Urinary bladder (tissue), 4 donors: ENCODE measurements at regions not wholly inside any gene's neighbourhood (a gene's known extent, or its start where the extent isn't known, plus 50 kb on each side); places are given as distances from the start of the nearest gene placed in this dataset. TPM values are rescaled to one million over a fixed set of nuclear protein-coding genes. Genes with fewer than 3 reads are reported as not detected.
"Not testable (repeated sequence)": the region's sequence is repeated elsewhere in the genome, so short reads cannot be mapped to it uniquely, and the experiment has no call there.

Experiments
- DNase-seq: peaks from one replicate; pipeline ENCODE4 v3.0.0-alpha.2; 2015; ENCODE audit errors: extremely low spot score
- H3K27ac ChIP-seq: one replicate; pipeline ENCODE4 v1.5.1; 2013; ENCODE audit warnings: low read depth, mild to moderate bottlenecking, moderate library complexity
- H3K36me3 ChIP-seq: one replicate; pipeline ENCODE4 v1.6.1; 2013; ENCODE audit warnings: mild to moderate bottlenecking, moderate library complexity; ENCODE audit not compliant: insufficient read depth
- H3K4me1 ChIP-seq: one replicate; pipeline ENCODE4 v1.6.1; 2013; ENCODE audit warnings: mild to moderate bottlenecking, moderate library complexity; ENCODE audit not compliant: insufficient read depth
- H3K4me3 ChIP-seq: one replicate; pipeline ENCODE4 v1.5.1; 2013; ENCODE audit warnings: low read depth, low read length
- WGBS: extraction: QIAGEN DNeasy Blood & Tissue Kit; methylation state at CpG from one replicate; pipeline ENCODE4 v1.1.7; 2013; 5-methylcytosine and 5-hydroxymethylcytosine counted together
- small RNA-seq: library from RNA; depleted of rRNA; stranded (forward); fragments of <200 nt; gene quantifications from one replicate; pipeline ENCODE3, GENCODE V24; 2014
- donor health status: healthy with polysubstance abuse.
- donor health status: healthy.

- no peak overlapping the region for H3K27ac ChIP-seq
- H3K4me1 ChIP-seq = no peaks in the 10 kb centered on the region
- DNase-seq = no peak
- H3K36me3 ChIP-seq = no peaks in the 10 kb centered on the region
- 54% methylated on average over 4 of the region's 4 CpGs for WGBS
- H3K4me3 ChIP-seq = no peak overlapping the region
These were observed 63.2 kb upstream of the TIAM2 start for GRCh38 chr6:154931711-154932424.

DNA sequence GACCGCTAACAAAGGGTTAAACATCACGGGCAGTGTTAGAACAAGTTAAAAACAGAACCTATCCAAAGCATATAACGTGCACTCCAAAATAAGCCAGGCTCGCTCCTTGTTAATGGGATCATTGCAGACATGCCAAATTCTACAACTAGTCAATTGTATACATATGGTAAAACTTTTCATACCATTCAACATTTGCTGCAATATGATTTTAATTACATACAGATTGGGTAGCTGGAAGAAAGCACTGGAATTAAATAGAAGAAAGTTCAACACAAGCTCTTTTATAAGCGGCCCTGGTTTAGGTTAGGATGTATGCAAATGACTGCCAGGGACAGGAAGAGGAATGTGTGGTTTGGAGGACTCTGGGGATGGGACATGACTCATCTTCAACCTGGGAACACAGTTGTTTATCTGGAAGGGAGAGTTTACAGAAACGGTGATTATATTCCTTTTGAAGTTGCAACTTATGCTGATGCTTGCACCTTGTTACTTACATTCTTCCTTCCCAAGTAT lies 62.5 kb upstream of the TIAM2 start:
- WGBS = 46% methylated on average over 6 of the region's 6 CpGs
- Histone ChIP-seq H3K4me3 (no peak overlapping the region), H3K36me3 (no peaks in the 10 kb centered on the region), H3K4me1 (no peaks in the 10 kb centered on the region), H3K27ac (no peak overlapping the region)
- DNase-seq = no peak

GRCh38 chr6:154933181-154933827 lies 61.8 kb upstream of the TIAM2 start:
- H3K36me3 ChIP-seq = no peaks in the 10 kb centered on the region
- 70% methylated on average over 10 of the region's 10 CpGs for WGBS
- no peak overlapping the region for H3K4me3 ChIP-seq
- H3K4me1 ChIP-seq = no peaks in the 10 kb centered on the region
- no peak for DNase-seq
- H3K27ac ChIP-seq = peak overlapping the region; percentile 46

DNA sequence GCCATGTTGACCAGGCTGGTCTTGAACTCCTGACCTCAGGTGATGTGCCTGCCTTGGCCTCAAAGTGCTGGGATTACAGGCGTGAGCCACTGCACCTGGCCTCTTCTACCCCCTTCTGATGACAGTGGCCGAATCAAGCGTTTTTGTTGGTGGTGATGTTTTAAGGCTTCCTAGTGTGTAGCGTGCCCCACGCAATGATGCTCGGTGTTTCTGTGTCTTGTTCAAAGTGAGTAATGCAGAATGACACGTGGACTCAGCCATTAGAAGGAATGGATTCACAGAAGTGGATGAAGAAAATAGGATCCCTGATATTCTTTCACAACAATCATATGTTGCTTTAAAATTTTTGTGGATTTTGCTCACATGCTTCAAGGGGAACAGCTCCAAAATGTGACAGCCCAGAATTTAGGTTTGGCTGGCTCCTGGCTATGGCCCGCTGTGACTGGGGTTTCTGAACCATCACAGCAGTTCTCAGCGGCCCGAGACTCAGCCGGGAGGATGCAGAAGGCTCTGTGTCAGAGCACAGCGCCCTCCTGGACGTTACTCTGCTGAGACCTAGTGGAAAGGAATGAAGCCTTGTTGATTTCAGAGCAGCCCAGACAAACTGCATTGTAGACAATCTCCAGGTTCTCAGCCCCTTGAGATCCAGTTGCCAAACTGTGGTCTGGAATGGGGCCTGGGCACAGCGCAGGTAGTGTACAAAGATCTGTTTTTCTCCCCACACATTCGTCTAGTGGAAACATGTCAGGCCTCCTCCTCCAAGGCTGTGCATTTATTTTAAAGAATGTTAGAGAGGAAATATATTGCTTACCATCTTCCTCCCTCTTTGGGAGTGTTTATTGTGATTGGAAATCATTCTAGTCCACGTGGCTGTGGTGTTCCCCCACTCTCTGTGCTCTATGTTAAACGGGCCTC lies 57.6 kb upstream of the TIAM2 start:
- Histone ChIP-seq H3K27ac (no peak overlapping the region), H3K4me3 (no peak overlapping the region), H3K4me1 (no peaks in the 10 kb centered on the region), H3K36me3 (no peaks in the 10 kb centered on the region)
- DNase-seq = no peak
- 66% methylated on average over 17 of the region's 17 CpGs for WGBS

- H3K4me3 ChIP-seq = no peak overlapping the region
- no peak overlapping the region for H3K27ac ChIP-seq
- 74% methylated on average over 9 of the region's 9 CpGs for WGBS
- DNase-seq = no peak
- no peaks in the 10 kb centered on the region for H3K36me3 ChIP-seq
- no peaks in the 10 kb centered on the region for H3K4me1 ChIP-seq
These were observed 56.9 kb upstream of the TIAM2 start for GRCh38 chr6:154938221-154938580.

DNA sequence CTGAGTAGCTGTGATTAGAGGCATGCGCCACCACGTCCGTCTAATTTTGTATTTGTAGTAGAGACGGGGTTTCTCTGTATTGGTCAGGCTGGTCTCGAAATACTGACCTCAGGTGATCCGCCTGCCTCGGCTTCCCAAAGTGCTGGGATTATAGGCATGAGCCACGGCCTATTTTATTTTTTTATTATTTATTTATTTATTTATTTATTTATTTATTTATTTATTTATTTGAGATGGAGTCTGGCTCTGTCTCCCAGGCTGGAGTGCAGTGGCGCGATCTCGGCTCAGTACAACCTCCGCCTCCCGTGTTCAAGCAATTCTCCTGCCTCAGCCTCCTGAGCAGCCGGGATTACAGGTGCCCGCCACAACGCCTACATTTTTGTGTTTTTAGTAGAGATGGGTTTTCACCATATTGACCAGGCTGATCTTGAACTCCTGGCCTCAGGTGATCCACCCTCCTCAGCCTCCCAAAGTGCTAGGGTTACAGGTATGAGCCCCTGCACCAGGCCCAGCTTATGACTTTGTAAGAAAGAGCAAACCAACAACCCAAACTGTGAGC lies 56.3 kb upstream of the TIAM2 start:
- 98% methylated on average over 16 of the region's 16 CpGs for WGBS
- H3K4me1 ChIP-seq, H3K36me3 ChIP-seq, DNase-seq, H3K4me3 ChIP-seq, H3K27ac ChIP-seq: not testable (repeated sequence)

GRCh38 chr6:154942770-154943169 lies 52.3 kb upstream of the TIAM2 start:
- 95% methylated on average over 2 of the region's 2 CpGs for WGBS
- Histone ChIP-seq H3K36me3 (no peaks in the 10 kb centered on the region), H3K4me3 (no peak overlapping the region), H3K27ac (no peak overlapping the region), H3K4me1 (no peaks in the 10 kb centered on the region)
- no peak for DNase-seq

DNA sequence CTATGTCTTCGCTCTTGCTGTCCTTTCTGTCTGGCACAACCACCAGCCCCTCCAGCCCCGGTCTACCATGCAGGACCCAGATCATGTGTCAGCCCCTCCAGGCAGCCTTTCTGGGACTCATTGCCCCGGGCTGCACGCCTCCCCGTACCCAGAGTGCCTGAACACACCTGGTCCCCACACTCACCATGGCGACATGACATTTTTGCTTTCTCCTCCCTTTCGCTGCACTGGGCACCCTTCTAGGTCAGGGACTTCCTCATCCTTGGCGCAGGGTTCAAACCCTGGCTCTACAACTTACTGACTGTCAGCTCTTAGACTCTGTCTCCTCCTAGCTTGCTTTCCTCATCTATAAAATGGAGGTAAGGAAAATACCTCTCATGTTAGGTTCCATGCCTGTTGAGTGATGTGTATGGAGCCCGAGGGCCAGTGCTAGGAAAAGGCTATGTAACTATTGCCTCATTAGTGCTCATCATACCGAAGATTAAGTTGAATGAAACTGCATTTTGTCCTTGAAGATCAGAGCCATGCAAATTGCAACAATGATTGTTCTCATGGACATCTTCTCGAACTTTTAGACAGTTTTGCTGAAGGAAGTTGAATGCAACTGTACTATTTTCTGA lies 49.7 kb upstream of the TIAM2 start:
- Histone ChIP-seq H3K4me1 (no peaks in the 10 kb centered on the region), H3K27ac (no peak overlapping the region), H3K4me3 (no peak overlapping the region), H3K36me3 (no peaks in the 10 kb centered on the region)
- 92% methylated on average over 11 of the region's 11 CpGs for WGBS
- no peak for DNase-seq

Small RNAs in the stretch of these regions (small RNA-seq; reads per million reads assigned to genes)
- gene RF00096 = not detected
